AG04450 (cell line): ENCODE measurements at regions not wholly inside any gene's neighbourhood (a gene's known extent, or its start where the extent isn't known, plus 50 kb on each side); places are given as distances from the start of the nearest gene placed in this dataset.

Source experiments
- CTCF ChIA-PET: fragments of 300-600, 350-600 bp; formaldehyde crosslinking; extraction: SDS; loops from one replicate; lab custom pipeline; 2022; ENCODE audit warnings: antibody characterized with exemption, inconsistent platforms; lab: Charles Lee
- POLR2A ChIA-PET: fragments of 350-600 bp; formaldehyde crosslinking; extraction: SDS; loops from one replicate; lab custom pipeline; 2021; ENCODE audit warnings: antibody characterized with exemption, inconsistent platforms; lab: Yijun Ruan, JAX
- DNase-seq: peaks from one replicate; pipeline ENCODE4 v3.0.0-alpha.2; 2011; ENCODE audit warnings: low read depth, low spot score
- H3K27ac ChIP-seq: one replicate; pipeline ENCODE4 v1.5.1; 2012; ENCODE audit warnings: low read depth, low read length, control low read depth
- H3K27me3 ChIP-seq: one replicate; pipeline ENCODE4 v1.6.0; 2012; ENCODE audit warnings: low read length; ENCODE audit not compliant: control insufficient read depth, insufficient read depth
- H3K4me3 ChIP-seq: 2 replicates; pipeline ENCODE4 v1.5.1; 2011; ENCODE audit warnings: mild to moderate bottlenecking, low read depth, low read length, control low read depth
- H3K9me3 ChIP-seq: 2 replicates; pipeline ENCODE4 v1.5.1; 2012; ENCODE audit warnings: low read length; ENCODE audit not compliant: control insufficient read depth, insufficient read depth
- CTCF ChIP-seq: IDR thresholded peaks from 2 replicates; pipeline ENCODE4 v1.5.1; 2011; ENCODE audit warnings: low read depth, low read length, control low read depth, inconsistent platforms

- no peak for DNase-seq
- CTCF ChIA-PET: no interaction called here
- Histone ChIP-seq H3K9me3 (peaks cover 43% of the 10 kb centered on the region), H3K27ac (no peak overlapping the region), H3K27me3 (no peaks in the 10 kb centered on the region), H3K4me3 (no peak overlapping the region)
- POLR2A ChIA-PET: no interaction called here
- TF ChIP-seq CTCF: no peak
These were observed 843.0 kb downstream of the BRD1 start for GRCh38 chr22:48984639-48985038.

- DNase-seq: no peak
- Histone ChIP-seq H3K27me3 (no peaks in the 10 kb centered on the region), H3K4me3 (no peak overlapping the region), H3K27ac (no peak overlapping the region), H3K9me3 (peaks cover 53% of the 10 kb centered on the region)
- POLR2A ChIA-PET: no interaction called here
- CTCF ChIA-PET: no interaction called here
- no peak for TF ChIP-seq CTCF
These were observed 845.3 kb downstream of the BRD1 start for GRCh38 chr22:48982321-48982905.

- TF ChIP-seq CTCF: no peak
- no peak overlapping the region for H3K27ac ChIP-seq
- H3K27me3 ChIP-seq: no peaks in the 10 kb centered on the region
- ChIA-PET POLR2A (no interaction called here), CTCF (no interaction called here)
- DNase-seq: no peak
- H3K9me3 ChIP-seq: peaks cover 62% of the 10 kb centered on the region
- no peak overlapping the region for H3K4me3 ChIP-seq
These were observed 846.2 kb downstream of the BRD1 start for GRCh38 chr22:48981371-48982061.

- H3K27ac ChIP-seq: no peak overlapping the region
- CTCF ChIA-PET: no interaction called here
- H3K4me3 ChIP-seq: no peak overlapping the region
- H3K9me3 ChIP-seq: peaks cover 67% of the 10 kb centered on the region
- DNase-seq: no peak
- no peaks in the 10 kb centered on the region for H3K27me3 ChIP-seq
- POLR2A ChIA-PET: no interaction called here
- no peak for TF ChIP-seq CTCF
These were observed 846.8 kb downstream of the BRD1 start for GRCh38 chr22:48980918-48981317.

- no peak for DNase-seq
- CTCF ChIA-PET: no interaction called here
- TF ChIP-seq CTCF: no peak
- no peaks in the 10 kb centered on the region for H3K27me3 ChIP-seq
- peaks cover 70% of the 10 kb centered on the region for H3K9me3 ChIP-seq
- H3K4me3 ChIP-seq: no peak overlapping the region
- H3K27ac ChIP-seq: no peak overlapping the region
- POLR2A ChIA-PET: no interaction called here
These were observed 847.3 kb downstream of the BRD1 start for GRCh38 chr22:48980409-48980808.
